ENCODE measurements at regions not wholly inside any gene's neighbourhood (a gene's known extent, or its start where the extent isn't known, plus 50 kb on each side); places are given as distances from the start of the nearest gene placed in this dataset.

DNA sequence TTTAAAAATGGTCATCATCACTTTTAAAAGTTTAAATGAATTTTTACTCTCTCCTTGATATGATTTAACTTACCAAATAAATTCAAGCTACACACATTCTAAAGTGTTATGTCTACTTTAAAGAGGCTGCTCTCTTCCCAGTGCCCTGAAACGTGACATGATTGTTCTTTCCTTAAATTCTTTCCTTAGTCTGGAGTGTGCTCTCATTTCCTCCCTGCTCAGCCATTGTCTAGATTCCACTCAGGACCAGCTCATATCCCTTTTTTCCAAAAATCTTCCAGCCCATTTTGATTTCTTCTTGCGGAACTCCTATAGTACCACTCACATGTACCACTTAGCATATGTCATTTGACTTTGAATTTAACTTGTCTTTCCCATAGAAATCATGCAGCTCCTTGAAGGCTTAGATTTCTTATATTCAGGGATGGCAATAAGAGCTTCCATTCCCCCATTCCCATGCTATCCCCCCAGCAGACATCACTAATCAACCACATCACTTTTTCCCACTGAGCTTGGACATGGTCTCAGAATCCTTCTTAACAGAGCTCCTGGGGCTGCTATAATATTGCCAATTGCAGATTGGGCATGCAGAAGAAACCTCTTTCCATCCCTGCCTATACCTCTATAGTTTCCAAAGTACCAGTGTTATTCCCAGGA, 54.7 kb upstream of the ITPKB start:
- no peaks in the 10 kb centered on the region for H3K79me1 ChIP-seq (ENCODE audit: insufficient read depth, low read depth, low read length, poor library complexity, severe bottlenecking)
- Mint-ChIP-seq H3K27me3 (ENCODE audit: low read depth) (no peaks in the 10 kb centered on the region; the same call in 1 of the 2 replicates), H3K27ac (no peak overlapping the region), H3K36me3 (ENCODE audit: insufficient read depth in 1 of 3, low read depth in 3 of 3) (no peaks in the 10 kb centered on the region; a peak in 1 of 7 replicates), H3K9me3 (no peaks in the 10 kb centered on the region), H3K4me3 (no peak overlapping the region), H3K4me1 (no peaks in the 10 kb centered on the region)
- no peak overlapping the region for H3K9ac ChIP-seq (ENCODE audit: extremely low read depth, insufficient read length, low read length)
- H2AK5ac ChIP-seq (ENCODE audit: insufficient read length, low read length) = no peak overlapping the region
- H2BK5ac ChIP-seq (ENCODE audit: insufficient read length, low read length) = no peak overlapping the region
- DNase-seq = no peak
- no peak overlapping the region for H4K91ac ChIP-seq (ENCODE audit: insufficient read length, low read depth, low read length)
- H4K5ac ChIP-seq (ENCODE audit: insufficient read length, low read depth, low read length) = no peak overlapping the region
- H3K27me3 ChIP-seq (ENCODE audit: insufficient read depth, low read length) = no peaks in the 10 kb centered on the region
- H3K27ac ChIP-seq (ENCODE audit: insufficient read length, low read depth, low read length) = no peak overlapping the region
- no peak overlapping the region for H2AFZ ChIP-seq (ENCODE audit: low read length)
- no peak overlapping the region for H3K4me2 ChIP-seq (ENCODE audit: insufficient read depth, insufficient read length, low read length)
- no peak overlapping the region for H4K8ac ChIP-seq (replicated peaks; ENCODE audit: insufficient read length, low read depth, low read length)
- H2BK15ac ChIP-seq (ENCODE audit: low read depth, low read length) = no peak overlapping the region
- H2BK20ac ChIP-seq (ENCODE audit: low read depth, low read length, poor library complexity, severe bottlenecking) = no peak overlapping the region
- no peaks in the 10 kb centered on the region for H3K79me2 ChIP-seq (ENCODE audit: insufficient read depth, low read length)
- no peak overlapping the region for H3K23ac ChIP-seq (ENCODE audit: insufficient read length, low read depth, low read length)
- no peak overlapping the region for H2BK120ac ChIP-seq (ENCODE audit: low read depth, low read length, poor library complexity, severe bottlenecking)
- H3K56ac ChIP-seq (ENCODE audit: insufficient read length, low read depth, low read length) = no peak overlapping the region
- H3K4me1 ChIP-seq (ENCODE audit: insufficient read depth, low read length) = no peaks in the 10 kb centered on the region
- H4K20me1 ChIP-seq (ENCODE audit: control insufficient read depth, insufficient read depth, insufficient read length) = no peaks in the 10 kb centered on the region
- H3K4ac ChIP-seq (ENCODE audit: low read depth, low read length) = no peak overlapping the region
- no peaks in the 10 kb centered on the region for H3K23me2 ChIP-seq (ENCODE audit: insufficient read length, low read depth, low read length, poor library complexity, severe bottlenecking)
- H3K18ac ChIP-seq (ENCODE audit: insufficient read length, low read depth, low read length) = no peak overlapping the region
- H2BK12ac ChIP-seq (ENCODE audit: insufficient read length, low read depth, low read length) = no peak overlapping the region
- no peaks in the 10 kb centered on the region for H3K9me3 ChIP-seq (ENCODE audit: control insufficient read depth, low read depth, low read length)
- TF ChIP-seq, protein P1, sequence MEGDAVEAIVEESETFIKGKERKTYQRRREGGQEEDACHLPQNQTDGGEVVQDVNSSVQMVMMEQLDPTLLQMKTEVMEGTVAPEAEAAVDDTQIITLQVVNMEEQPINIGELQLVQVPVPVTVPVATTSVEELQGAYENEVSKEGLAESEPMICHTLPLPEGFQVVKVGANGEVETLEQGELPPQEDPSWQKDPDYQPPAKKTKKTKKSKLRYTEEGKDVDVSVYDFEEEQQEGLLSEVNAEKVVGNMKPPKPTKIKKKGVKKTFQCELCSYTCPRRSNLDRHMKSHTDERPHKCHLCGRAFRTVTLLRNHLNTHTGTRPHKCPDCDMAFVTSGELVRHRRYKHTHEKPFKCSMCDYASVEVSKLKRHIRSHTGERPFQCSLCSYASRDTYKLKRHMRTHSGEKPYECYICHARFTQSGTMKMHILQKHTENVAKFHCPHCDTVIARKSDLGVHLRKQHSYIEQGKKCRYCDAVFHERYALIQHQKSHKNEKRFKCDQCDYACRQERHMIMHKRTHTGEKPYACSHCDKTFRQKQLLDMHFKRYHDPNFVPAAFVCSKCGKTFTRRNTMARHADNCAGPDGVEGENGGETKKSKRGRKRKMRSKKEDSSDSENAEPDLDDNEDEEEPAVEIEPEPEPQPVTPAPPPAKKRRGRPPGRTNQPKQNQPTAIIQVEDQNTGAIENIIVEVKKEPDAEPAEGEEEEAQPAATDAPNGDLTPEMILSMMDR (conservative IDR thresholded peaks at IDR 0.05) = no peak
- no peak overlapping the region for H3T11ph ChIP-seq (ENCODE audit: low read length)
- no peak overlapping the region for H3K14ac ChIP-seq (ENCODE audit: insufficient read depth, low read length)
- no CpG with 5 or more reads among the region's 2 CpGs for WGBS (ENCODE audit: extremely low coverage, insufficient read length, low lambda C conversion rate)

All from H9 (cell line).